Fibroblast of lung (primary cell): ENCODE measurements at regions not wholly inside any gene's neighbourhood (a gene's known extent, or its start where the extent isn't known, plus 50 kb on each side); places are given as distances from the start of the nearest gene placed in this dataset.

Experiments used
- DNase-seq, 2 donors: peaks; one replicate each; pipeline versions ENCODE4 v3.0.0 to v3.0.0-alpha.2; 2010; ENCODE audit warnings: low read depth in 2 of 2
- H2AFZ ChIP-seq: 2 replicates; pipeline ENCODE4 v1.5.1; 2012; ENCODE audit warnings: low read length, control low read depth, inconsistent platforms
- H3K27ac ChIP-seq: 2 replicates; pipeline ENCODE4 v1.5.1; 2011; ENCODE audit warnings: low read length, control low read depth; ENCODE audit not compliant: insufficient read depth
- H3K27me3 ChIP-seq: 2 replicates; pipeline ENCODE4 v1.5.1; 2011; ENCODE audit warnings: mild to moderate bottlenecking, low read length; ENCODE audit not compliant: control insufficient read depth, insufficient read depth
- H3K36me3 ChIP-seq: 2 replicates; pipeline ENCODE4 v1.5.1; 2011; ENCODE audit warnings: low read length; ENCODE audit not compliant: control insufficient read depth, insufficient read depth
- H3K4me1 ChIP-seq: 2 replicates; pipeline ENCODE4 v1.5.1; 2011; ENCODE audit warnings: low read length; ENCODE audit not compliant: control insufficient read depth, insufficient read depth; ENCODE audit errors: extremely low read depth
- H3K4me2 ChIP-seq: 2 replicates; pipeline ENCODE4 v1.5.1; 2011; ENCODE audit warnings: low read length, control low read depth; ENCODE audit not compliant: insufficient read depth; ENCODE audit errors: extremely low read depth
- H3K4me3 ChIP-seq, 4 experiments: fragments of 200-600 bp in 1 of 4; sonication (generic) in 1 of 4; replicated peaks in 1 of 4; 2 replicates each; pipeline ENCODE4 v1.5.1; 2011 to 2016; ENCODE audit warnings: low read length in 4 of 4, low read depth in 3 of 4, mild to moderate bottlenecking in 3 of 4, control low read depth in 2 of 4, inconsistent platforms in 1 of 4, mixed read lengths in 1 of 4; ENCODE audit not compliant: insufficient read depth in 1 of 4; ENCODE audit errors: control extremely low read depth in 1 of 4
- H3K79me2 ChIP-seq: 2 replicates; pipeline ENCODE4 v1.5.1; 2012; ENCODE audit warnings: mild to moderate bottlenecking, low read length, inconsistent platforms; ENCODE audit not compliant: control insufficient read depth, insufficient read depth
- H3K9ac ChIP-seq: 2 replicates; pipeline ENCODE4 v1.5.1; 2011; ENCODE audit warnings: mild to moderate bottlenecking, low read length, control low read depth; ENCODE audit not compliant: insufficient read depth
- H3K9me3 ChIP-seq: 2 replicates; pipeline ENCODE4 v1.5.1; 2012; ENCODE audit warnings: low read depth, low read length; ENCODE audit not compliant: control insufficient read depth, insufficient read depth
- H4K20me1 ChIP-seq: 2 replicates; pipeline ENCODE4 v1.5.1; 2011; ENCODE audit warnings: low read length; ENCODE audit not compliant: control insufficient read depth, insufficient read depth; ENCODE audit errors: extremely low read depth
- CTCF ChIP-seq, 2 donors: IDR thresholded peaks in 1 of 2; conservative IDR thresholded peaks in 1 of 2; 1 replicate in 1 of 2; 2 replicates in 1 of 2; pipeline ENCODE4 v1.5.1; 2011 to 2012; ENCODE audit warnings: low read length in 2 of 2, control low read depth in 1 of 2, inconsistent platforms in 1 of 2, low read depth in 1 of 2, mild to moderate bottlenecking in 1 of 2
- EZH2 ChIP-seq: IDR thresholded peaks from 2 replicates; pipeline ENCODE4 v1.5.1; 2012; ENCODE audit warnings: low read length, control low read depth, mild to moderate bottlenecking; ENCODE audit errors: missing control alignments

GRCh38 chr1:69413129-69413528 is 154.6 kb upstream of the LRRC7 start:
- DNase-seq: no peak
- Histone ChIP-seq H3K9ac (no peak overlapping the region), H2AFZ (no peak overlapping the region), H3K9me3 (no peaks in the 10 kb centered on the region), H3K27me3 (no peaks in the 10 kb centered on the region), H3K4me3 (no peak overlapping the region), H3K36me3 (no peaks in the 10 kb centered on the region), H4K20me1 (no peaks in the 10 kb centered on the region), H3K79me2 (no peaks in the 10 kb centered on the region), H3K27ac (no peak overlapping the region), H3K4me1 (no peaks in the 10 kb centered on the region), H3K4me2 (no peak overlapping the region)
- TF ChIP-seq EZH2 (no peak), CTCF (conservative IDR thresholded peaks at IDR 0.05 in 1 of 2, IDR thresholded peaks at IDR 0.05 in 1 of 2; ENCODE audit: low read depth in 1 of 2, low read length in 2 of 2) (no peak)

DNA sequence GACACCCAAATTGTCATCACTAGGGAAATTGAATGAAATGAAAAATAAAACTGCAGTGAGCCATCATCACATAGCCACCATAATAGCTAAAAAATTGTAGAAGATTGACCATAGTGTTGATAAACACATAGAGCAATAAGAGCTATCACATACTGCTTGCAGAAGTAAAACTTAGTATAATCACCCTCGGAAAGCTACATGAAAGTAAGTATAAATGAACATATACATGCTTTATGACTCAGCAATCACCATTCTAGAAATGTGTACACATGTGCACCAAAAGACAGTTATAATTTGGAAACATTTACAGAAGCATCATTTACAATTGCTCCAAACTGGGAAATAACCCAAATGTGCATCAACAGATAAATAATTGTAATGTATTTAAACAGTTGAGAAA is 153.1 kb upstream of the LRRC7 start:
- Histone ChIP-seq H4K20me1 (no peaks in the 10 kb centered on the region), H3K36me3 (no peaks in the 10 kb centered on the region), H3K9ac (no peak overlapping the region), H2AFZ (no peak overlapping the region), H3K9me3 (no peaks in the 10 kb centered on the region), H3K4me2 (no peak overlapping the region), H3K79me2 (no peaks in the 10 kb centered on the region), H3K27me3 (no peaks in the 10 kb centered on the region), H3K27ac (no peak overlapping the region), H3K4me1 (no peaks in the 10 kb centered on the region), H3K4me3 (no peak overlapping the region)
- TF ChIP-seq EZH2: no peak
- no peak for TF ChIP-seq CTCF (conservative IDR thresholded peaks at IDR 0.05 in 1 of 2, IDR thresholded peaks at IDR 0.05 in 1 of 2; ENCODE audit: low read depth in 1 of 2, low read length in 2 of 2)
- no peak for DNase-seq

GRCh38 chr1:69421286-69421685 is 146.4 kb upstream of the LRRC7 start:
- Histone ChIP-seq H3K9ac (no peak overlapping the region), H3K27me3 (no peaks in the 10 kb centered on the region), H3K9me3 (no peaks in the 10 kb centered on the region), H3K79me2 (no peaks in the 10 kb centered on the region), H3K4me2 (no peak overlapping the region), H3K27ac (no peak overlapping the region), H3K36me3 (no peaks in the 10 kb centered on the region), H4K20me1 (no peaks in the 10 kb centered on the region), H3K4me3 (no peak overlapping the region), H2AFZ (no peak overlapping the region), H3K4me1 (no peaks in the 10 kb centered on the region)
- DNase-seq: peak in 1 of 2 donors; percentile 62
- TF ChIP-seq EZH2 (no peak), CTCF (conservative IDR thresholded peaks at IDR 0.05 in 1 of 2, IDR thresholded peaks at IDR 0.05 in 1 of 2; ENCODE audit: low read depth in 1 of 2, low read length in 2 of 2) (no peak)
